Fibroblast of pulmonary artery (primary cell): ENCODE measurements at regions not wholly inside any gene's neighbourhood (a gene's known extent, or its start where the extent isn't known, plus 50 kb on each side); places are given as distances from the start of the nearest gene placed in this dataset.

Experiments
- DNase-seq: peaks from one replicate; pipeline ENCODE4 v3.0.0-alpha.2; 2010; ENCODE audit warnings: low read depth
- H3K4me3 ChIP-seq: replicated peaks from 2 replicates; pipeline ENCODE4 v1.5.1; 2011; ENCODE audit warnings: low read depth, mild to moderate bottlenecking, control low read depth, low read length, moderate library complexity
- TF ChIP-seq, protein P1 (sequence below): IDR thresholded peaks from 2 replicates; pipeline ENCODE4 v1.5.1; 2011; ENCODE audit warnings: mild to moderate bottlenecking, control low read depth, low read length, inconsistent platforms; ENCODE audit errors: missing control alignments

DNA sequence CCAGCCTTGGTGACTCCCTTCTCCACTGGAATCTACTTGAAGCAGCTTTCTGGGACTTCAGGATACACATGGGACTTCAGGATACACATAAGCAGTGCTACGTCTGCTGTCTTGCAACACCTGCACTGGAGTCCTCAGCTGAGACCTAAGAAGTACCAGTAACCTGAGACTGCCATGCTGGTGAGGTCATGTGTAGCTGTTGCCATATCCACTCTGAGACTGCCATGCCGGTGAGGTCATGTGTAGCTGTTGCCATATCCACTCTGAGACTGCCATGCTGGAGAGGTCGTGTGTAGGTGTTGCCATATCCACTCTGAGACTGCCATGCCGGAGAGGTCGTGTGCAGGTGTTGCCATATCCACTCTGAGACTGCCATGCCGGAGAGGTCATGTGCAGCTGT, 937.9 kb downstream of the EFNB2 start:
- no peak for DNase-seq
- H3K4me3 ChIP-seq = no peak overlapping the region
- TF ChIP-seq, protein P1, sequence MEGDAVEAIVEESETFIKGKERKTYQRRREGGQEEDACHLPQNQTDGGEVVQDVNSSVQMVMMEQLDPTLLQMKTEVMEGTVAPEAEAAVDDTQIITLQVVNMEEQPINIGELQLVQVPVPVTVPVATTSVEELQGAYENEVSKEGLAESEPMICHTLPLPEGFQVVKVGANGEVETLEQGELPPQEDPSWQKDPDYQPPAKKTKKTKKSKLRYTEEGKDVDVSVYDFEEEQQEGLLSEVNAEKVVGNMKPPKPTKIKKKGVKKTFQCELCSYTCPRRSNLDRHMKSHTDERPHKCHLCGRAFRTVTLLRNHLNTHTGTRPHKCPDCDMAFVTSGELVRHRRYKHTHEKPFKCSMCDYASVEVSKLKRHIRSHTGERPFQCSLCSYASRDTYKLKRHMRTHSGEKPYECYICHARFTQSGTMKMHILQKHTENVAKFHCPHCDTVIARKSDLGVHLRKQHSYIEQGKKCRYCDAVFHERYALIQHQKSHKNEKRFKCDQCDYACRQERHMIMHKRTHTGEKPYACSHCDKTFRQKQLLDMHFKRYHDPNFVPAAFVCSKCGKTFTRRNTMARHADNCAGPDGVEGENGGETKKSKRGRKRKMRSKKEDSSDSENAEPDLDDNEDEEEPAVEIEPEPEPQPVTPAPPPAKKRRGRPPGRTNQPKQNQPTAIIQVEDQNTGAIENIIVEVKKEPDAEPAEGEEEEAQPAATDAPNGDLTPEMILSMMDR = no peak

DNA sequence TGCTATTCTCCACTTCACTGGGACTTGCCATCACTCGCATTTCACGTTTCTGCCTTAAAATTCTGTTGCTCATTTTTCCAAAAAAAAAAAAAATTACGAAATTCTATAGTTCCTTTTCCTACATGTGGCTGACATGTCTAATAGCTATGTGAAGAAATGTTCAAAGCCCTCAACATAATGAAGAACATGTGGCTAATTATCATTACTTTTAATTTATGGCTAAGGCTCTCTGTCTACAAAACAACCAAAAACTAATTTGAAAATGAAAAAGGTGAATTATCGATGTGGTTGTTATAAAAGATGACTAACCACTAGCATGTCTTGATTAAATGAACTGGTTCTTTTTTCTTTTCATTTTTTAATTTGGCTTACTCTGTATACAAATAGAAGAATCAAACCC, 940.0 kb downstream of the EFNB2 start:
- DNase-seq = no peak
- TF ChIP-seq, protein P1 = no peak
- H3K4me3 ChIP-seq = no peak overlapping the region

DNA sequence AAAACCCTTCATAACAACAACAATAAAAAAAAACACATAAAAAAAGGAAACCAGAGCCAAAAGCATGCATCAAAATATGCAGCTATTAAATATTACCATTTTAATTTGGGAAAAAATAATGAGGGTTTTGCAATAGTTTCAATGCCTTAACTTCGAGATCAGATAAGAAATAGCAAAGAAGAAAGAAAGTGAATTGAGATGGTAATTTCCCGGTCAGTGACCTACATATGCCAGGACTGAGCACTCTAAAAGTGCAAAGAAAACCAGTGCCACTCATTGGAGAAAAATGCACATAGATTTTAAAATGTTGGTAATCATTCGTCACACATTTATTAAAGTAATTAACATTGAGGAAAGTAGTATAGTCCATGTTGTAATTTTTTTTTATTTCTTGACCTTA, 944.2 kb downstream of the EFNB2 start:
- TF ChIP-seq, protein P1 = no peak
- no peak overlapping the region for H3K4me3 ChIP-seq
- DNase-seq = no peak

DNA sequence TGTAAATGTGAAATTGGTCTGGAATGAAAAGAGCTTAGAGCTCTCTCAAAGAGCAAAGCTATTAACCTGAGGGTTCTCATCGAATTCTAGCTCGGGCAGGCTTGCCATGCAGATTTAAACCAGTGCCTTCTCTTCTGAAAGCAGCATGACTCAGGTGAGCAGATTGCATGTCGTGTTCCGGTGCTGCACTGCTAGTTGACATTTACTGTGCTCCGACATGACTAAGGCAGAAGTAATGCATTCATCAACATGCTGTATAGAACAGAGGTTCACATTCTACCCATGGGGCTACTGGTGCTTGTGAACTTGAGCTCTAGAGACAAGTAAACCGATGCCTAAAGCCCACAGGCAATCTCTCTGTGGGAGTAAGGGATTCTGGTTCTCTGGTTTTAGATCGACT, 947.7 kb downstream of the EFNB2 start:
- no peak overlapping the region for H3K4me3 ChIP-seq
- TF ChIP-seq, protein P1 = no peak
- no peak for DNase-seq

DNA sequence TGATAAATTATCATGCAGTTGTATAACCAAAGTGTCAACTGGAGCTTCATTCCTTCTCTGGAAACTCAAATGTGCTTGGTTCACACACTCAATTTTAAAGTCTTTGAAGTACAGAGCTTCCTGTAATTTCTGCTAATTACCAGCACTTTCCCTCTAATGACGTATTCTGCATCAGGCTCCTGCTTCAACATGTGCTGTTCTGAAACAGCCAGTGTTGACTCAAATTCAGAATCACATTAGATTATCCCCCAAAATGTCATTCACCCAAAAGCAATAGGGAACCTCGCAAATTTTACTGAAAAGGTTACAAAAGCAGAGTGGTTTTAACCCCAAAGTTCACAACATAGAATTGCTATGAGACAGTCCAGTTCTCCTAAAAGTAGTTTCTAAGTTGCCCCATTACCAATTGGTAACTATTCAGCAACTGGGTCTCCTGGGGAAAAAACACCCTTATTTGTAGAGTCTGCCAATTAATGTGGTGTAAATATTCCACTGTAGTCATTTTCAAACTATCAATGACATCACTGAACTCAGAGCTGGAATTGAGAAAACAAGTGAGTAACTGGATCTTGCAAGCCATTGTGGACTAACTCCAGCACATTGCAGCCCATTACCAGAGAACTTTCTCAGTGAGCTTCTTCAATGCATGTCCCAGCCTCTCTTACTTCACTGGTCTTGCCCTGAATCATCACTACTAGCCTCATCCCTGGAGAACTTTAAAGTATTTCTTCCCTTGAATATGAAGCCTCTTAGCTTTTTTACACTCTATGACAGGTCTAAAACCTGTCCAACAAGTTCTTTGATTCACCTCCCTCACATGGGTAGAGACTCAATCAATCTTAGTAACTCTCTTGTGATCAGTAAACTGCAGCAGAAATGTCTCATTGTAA, 955.4 kb downstream of the EFNB2 start:
- H3K4me3 ChIP-seq = no peak overlapping the region
- TF ChIP-seq, protein P1 = no peak
- DNase-seq = no peak

DNA sequence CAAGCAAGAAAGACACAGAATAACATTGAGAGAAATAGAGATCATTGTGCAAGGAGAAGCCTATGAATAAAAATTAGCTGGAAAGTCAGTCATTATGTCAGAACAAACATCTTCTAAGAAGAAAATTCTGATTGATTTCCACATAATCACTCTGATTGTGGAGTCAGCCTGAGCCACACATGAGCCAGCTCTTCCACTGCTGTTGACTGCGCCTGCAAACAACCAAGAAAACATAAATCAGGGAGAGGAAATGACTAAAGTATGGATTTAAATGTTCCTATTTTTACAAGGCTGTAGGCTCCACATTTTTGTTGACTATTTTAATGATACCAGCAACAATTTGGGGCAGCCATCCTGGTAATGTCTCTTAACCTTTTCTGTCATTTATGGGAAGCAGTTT, 962.3 kb downstream of the EFNB2 start:
- H3K4me3 ChIP-seq = no peak overlapping the region
- peak; percentile 13 for DNase-seq
- TF ChIP-seq, protein P1 = no peak

DNA sequence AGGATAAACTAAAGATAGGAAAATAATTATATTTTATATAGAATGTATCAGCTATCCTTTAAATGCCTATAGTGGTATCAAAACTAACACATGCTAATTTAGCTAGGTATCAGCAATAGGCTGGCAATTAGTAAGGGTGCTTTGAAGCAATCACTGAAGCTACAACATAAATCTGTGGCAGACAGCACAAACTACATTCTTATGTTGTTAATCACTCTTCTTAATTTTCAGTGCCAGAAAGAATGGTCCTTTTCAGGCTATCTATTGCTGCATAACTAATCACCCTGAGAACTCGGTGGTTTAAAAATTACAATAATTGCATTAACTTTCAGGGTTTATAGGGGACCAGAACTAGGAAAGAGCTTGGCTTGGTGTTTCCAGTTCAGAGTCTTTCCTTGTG, 963.1 kb downstream of the EFNB2 start:
- TF ChIP-seq, protein P1 = no peak
- DNase-seq = no peak
- no peak overlapping the region for H3K4me3 ChIP-seq
